HL-60 (cell line): ENCODE measurements at regions not wholly inside any gene's neighbourhood (a gene's known extent, or its start where the extent isn't known, plus 50 kb on each side); places are given as distances from the start of the nearest gene placed in this dataset.

Experiments
- DNase-seq, 2 experiments: peaks; one replicate each; pipeline ENCODE4 v3.0.0-alpha.2; 2010 to 2020; ENCODE audit warnings: low read depth in 1 of 2, low spot score in 1 of 2
- H3K27ac ChIP-seq: fragments of 250-450 bp; sonication (Bioruptor Pico); replicated peaks from 2 replicates; pipeline ENCODE4 v1.5.1; 2020; ENCODE audit warnings: mild to moderate bottlenecking, moderate library complexity
- H3K27me3 ChIP-seq: fragments of 250-450 bp; sonication (Bioruptor Pico); 2 replicates; pipeline ENCODE4 v1.5.1; 2021; ENCODE audit warnings: mild to moderate bottlenecking, moderate library complexity; ENCODE audit not compliant: insufficient read depth, poor library complexity, severe bottlenecking
- H3K4me3 ChIP-seq: replicated peaks from 2 replicates; pipeline ENCODE4 v1.5.1; 2011; ENCODE audit warnings: mild to moderate bottlenecking, control low read depth, low read length; ENCODE audit not compliant: insufficient read depth
- CTCF ChIP-seq: IDR thresholded peaks from one replicate; pipeline ENCODE4 v1.5.1; 2011; ENCODE audit warnings: low read length, control low read depth, inconsistent platforms; ENCODE audit not compliant: insufficient read depth
- GABPA ChIP-seq: IDR thresholded peaks from 2 replicates; pipeline ENCODE4 v1.6.1; 2012; ENCODE audit warnings: low read depth
- POLR2AphosphoS5 ChIP-seq: IDR thresholded peaks from 2 replicates; pipeline ENCODE4 v1.6.1; 2012; ENCODE audit warnings: low read depth
- SPI1 ChIP-seq: IDR thresholded peaks from 2 replicates; pipeline ENCODE4 v1.6.1; 2012; ENCODE audit warnings: low read depth, mild to moderate bottlenecking, borderline replicate concordance
- TF ChIP-seq, protein P1 (sequence below): IDR thresholded peaks from 2 replicates; pipeline ENCODE4 v1.6.1; 2012; ENCODE audit warnings: low read depth; ENCODE audit not compliant: insufficient replicate concordance

DNA sequence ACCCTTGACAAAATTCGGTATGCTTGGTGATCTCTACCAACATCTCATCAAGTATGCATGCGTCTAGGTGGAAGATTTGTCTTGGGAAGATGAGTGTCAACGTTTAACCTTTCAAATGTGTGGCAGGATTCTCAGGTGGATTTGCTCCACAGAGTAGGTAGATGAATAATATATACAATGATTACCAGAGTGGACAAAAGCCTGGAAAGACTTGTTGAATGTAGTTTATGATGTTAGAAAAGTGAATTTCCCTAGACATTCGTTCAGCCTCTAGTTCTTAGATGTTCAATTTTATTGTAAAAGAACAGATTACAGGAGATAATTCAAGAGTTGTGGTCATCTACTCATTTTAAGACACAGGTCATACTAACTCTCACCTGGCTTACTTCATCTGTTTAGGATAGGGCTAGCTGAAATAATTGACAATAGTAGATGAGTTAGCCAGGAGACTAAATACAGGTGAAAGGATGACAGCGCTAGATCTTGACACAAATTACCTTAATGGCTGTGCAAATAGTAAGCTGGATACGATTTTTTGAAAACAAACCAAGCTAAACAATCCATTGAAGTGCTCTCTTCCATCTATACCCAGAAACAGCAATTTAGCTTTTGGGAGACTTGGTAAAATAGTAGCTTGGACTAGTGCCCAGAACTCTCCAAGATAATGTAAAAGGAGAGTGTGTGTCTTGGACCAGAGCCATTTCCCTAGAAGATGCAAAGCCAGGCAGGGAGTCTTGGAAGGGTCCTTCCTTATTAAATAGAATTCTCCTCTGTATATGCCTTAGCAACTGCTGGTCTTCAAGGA is 168.0 kb downstream of the DACT1 start:
- H3K4me3 ChIP-seq = no peak overlapping the region
- no peaks in the 10 kb centered on the region for H3K27me3 ChIP-seq
- H3K27ac ChIP-seq = no peak overlapping the region
- DNase-seq = no peak
- TF ChIP-seq, protein P1, sequence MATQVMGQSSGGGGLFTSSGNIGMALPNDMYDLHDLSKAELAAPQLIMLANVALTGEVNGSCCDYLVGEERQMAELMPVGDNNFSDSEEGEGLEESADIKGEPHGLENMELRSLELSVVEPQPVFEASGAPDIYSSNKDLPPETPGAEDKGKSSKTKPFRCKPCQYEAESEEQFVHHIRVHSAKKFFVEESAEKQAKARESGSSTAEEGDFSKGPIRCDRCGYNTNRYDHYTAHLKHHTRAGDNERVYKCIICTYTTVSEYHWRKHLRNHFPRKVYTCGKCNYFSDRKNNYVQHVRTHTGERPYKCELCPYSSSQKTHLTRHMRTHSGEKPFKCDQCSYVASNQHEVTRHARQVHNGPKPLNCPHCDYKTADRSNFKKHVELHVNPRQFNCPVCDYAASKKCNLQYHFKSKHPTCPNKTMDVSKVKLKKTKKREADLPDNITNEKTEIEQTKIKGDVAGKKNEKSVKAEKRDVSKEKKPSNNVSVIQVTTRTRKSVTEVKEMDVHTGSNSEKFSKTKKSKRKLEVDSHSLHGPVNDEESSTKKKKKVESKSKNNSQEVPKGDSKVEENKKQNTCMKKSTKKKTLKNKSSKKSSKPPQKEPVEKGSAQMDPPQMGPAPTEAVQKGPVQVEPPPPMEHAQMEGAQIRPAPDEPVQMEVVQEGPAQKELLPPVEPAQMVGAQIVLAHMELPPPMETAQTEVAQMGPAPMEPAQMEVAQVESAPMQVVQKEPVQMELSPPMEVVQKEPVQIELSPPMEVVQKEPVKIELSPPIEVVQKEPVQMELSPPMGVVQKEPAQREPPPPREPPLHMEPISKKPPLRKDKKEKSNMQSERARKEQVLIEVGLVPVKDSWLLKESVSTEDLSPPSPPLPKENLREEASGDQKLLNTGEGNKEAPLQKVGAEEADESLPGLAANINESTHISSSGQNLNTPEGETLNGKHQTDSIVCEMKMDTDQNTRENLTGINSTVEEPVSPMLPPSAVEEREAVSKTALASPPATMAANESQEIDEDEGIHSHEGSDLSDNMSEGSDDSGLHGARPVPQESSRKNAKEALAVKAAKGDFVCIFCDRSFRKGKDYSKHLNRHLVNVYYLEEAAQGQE = no peak
- TF ChIP-seq POLR2AphosphoS5 (no peak), GABPA (no peak), CTCF (no peak), SPI1 (no peak)

DNA sequence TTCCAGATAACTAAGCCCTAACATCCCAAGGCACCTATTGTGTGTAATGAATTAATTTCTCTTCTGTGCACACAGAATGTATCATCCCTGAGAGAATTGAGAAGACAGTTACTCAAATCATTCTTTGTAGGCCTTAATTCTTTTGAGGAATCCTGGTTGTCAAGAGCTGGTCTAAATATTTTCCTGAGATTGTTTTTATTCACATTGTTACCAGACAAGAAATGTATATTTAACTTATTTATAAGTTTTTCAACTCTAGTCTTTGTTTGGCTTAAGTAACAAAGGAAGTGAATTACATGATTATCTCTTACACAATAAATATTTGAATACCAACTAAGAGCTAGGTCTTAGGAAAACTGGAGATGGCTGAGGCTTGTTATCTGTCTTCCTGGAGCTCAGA is 169.4 kb downstream of the DACT1 start:
- no peak for TF ChIP-seq GABPA
- TF ChIP-seq POLR2AphosphoS5 = no peak
- TF ChIP-seq, protein P1 = no peak
- no peak for TF ChIP-seq CTCF
- no peak for TF ChIP-seq SPI1
- H3K27ac ChIP-seq = no peak overlapping the region

DNA sequence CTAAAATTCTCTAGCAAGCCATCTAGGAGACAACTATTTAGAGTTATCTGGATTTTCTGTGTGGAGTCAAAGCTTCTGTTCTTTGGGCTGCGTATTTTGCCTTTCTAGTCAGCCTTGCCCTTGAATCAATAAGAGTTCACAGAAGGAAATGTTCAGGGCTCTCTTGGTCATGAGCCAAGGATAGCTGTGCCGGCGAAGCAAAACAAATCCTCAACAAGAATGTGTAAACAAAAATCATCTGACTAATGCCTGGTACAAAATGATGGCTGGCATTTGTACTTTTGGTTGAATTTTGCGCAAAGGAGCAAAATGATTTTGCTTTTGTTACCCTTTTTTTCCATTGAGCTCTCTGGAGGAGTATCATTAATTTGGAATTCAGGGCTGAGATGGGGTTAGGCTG is 171.1 kb downstream of the DACT1 start:
- no peak for DNase-seq
- no peak overlapping the region for H3K27ac ChIP-seq
- TF ChIP-seq, protein P1 = no peak
- TF ChIP-seq CTCF (no peak), GABPA (no peak), POLR2AphosphoS5 (no peak), SPI1 (no peak)
- H3K4me3 ChIP-seq = no peak overlapping the region
- H3K27me3 ChIP-seq = no peaks in the 10 kb centered on the region

More for the DNA sequence above, 169.4 kb downstream of the DACT1 start:
- Histone ChIP-seq H3K27me3 (no peaks in the 10 kb centered on the region), H3K4me3 (no peak overlapping the region)
- DNase-seq = no peak
